B cell (primary cell): ENCODE measurements at regions not wholly inside any gene's neighbourhood (a gene's known extent, or its start where the extent isn't known, plus 50 kb on each side); places are given as distances from the start of the nearest gene placed in this dataset.

Experiments
- EZH2 ChIP-seq: IDR thresholded peaks from 2 replicates; pipeline ENCODE4 v1.6.1; 2012; ENCODE audit warnings: borderline replicate concordance, low read depth, mild to moderate bottlenecking, moderate library complexity, low read length; ENCODE audit not compliant: insufficient read depth, poor library complexity, severe bottlenecking
- TF ChIP-seq, protein P1 (sequence below): fragments of 200-600 bp; IDR thresholded peaks from one replicate; pipeline ENCODE4 v1.8.0; 2022; ENCODE audit warnings: antibody characterized with exemption, mild to moderate bottlenecking

DNA sequence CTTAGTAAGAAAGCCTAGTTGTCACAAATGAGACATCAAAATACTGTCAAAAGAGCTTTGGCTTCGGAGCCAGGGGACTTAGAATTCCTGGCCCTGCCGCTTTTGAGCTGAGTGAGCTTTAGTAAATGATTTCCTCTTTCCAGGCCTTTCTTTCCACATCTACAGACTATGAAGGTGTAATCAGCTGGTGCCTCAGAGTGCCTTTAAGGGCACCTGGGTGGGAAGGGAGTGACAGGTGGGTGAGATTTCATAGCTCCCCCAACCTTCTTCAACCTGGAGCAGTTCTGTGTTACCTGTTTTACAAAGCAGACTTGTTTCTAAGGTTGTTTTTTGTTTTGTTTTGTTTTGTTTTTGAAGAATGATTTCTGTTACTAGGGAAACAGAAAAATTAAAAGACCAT, 154.7 kb upstream of the BOD1L1 start:
- TF ChIP-seq EZH2: no peak
- TF ChIP-seq, protein P1, sequence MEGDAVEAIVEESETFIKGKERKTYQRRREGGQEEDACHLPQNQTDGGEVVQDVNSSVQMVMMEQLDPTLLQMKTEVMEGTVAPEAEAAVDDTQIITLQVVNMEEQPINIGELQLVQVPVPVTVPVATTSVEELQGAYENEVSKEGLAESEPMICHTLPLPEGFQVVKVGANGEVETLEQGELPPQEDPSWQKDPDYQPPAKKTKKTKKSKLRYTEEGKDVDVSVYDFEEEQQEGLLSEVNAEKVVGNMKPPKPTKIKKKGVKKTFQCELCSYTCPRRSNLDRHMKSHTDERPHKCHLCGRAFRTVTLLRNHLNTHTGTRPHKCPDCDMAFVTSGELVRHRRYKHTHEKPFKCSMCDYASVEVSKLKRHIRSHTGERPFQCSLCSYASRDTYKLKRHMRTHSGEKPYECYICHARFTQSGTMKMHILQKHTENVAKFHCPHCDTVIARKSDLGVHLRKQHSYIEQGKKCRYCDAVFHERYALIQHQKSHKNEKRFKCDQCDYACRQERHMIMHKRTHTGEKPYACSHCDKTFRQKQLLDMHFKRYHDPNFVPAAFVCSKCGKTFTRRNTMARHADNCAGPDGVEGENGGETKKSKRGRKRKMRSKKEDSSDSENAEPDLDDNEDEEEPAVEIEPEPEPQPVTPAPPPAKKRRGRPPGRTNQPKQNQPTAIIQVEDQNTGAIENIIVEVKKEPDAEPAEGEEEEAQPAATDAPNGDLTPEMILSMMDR: no peak
